HK-2 (cell line): ENCODE measurements at regions not wholly inside any gene's neighbourhood (a gene's known extent, or its start where the extent isn't known, plus 50 kb on each side); places are given as distances from the start of the nearest gene placed in this dataset.

Experiments used
- DNase-seq: peaks from one replicate; pipeline ENCODE4 v3.0.0-alpha.2; 2018; ENCODE audit not compliant: unreplicated experiment

DNA sequence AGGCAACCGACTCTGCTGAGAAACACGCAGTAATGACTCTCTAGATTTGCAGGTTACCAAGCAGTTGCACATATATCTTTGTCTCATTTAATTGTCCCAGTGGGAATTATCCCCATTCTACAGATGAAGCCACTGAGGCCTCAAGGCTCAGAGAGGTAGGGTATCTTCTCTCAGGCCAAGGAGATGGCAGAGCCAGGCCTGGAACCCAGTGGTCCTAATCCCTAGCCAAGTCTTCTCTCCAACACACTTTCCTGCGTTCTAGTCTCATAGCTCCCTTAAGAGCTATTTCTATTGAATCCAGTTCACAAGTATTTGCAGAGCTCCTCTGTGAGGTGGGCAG is 181.3 kb upstream of the BCOR start:
- no peak for DNase-seq

DNA sequence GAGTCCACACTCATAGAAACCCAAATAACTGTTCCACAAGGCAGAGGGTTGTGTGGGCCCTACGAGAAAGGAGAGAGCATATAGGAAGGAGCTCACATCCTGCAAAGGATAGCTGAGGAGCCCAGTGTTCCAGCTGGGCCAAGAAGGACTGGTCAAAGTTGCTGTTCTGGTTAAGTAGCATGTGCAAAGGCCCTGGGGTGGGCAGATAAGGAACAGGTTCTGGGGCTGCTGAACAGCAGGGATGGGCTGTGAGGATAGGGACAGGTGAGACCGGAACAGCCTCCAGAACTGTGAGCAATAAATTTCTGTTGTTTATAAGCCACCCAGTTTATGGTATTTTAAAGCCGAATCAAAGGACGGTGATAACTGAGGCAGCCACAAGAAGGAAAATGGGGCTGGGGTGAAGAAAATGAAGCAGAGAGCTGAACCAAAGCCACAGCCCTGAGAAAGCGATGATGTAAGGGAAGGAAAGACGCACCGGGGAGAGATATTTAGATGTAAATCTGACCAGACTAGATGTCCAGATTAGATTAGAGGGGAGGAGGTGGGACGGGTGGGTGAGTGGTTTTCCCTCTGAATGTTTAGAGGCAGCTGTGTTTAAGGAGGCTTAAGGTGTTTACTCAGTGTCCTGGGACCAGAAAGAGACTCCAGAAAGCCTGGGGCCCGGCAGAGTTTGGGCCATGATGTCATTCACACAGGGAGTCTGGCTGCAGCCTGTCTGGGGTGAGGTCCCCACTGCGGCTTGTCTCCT is 180.8 kb upstream of the BCOR start:
- DNase-seq: no peak

DNA sequence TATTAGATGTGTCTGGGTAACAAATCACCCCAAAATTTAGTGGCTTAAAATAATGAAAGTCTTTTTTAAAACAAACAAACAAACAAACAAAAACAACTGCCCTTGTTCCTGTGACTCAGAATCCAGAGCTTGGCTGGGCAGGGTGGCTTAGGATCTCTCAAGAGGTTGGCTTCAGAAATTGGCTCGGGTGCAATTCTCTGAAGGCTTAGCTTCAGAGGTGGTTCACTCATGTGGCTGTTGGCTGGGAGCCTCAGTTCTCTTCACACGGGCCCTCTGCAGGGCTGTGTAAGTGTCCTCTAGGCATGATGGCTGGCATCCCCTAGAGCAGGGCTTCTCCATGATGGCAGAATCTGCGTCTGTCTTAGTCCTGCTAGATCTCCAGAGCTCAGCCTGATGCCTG is 179.9 kb upstream of the BCOR start:
- no peak for DNase-seq

DNA sequence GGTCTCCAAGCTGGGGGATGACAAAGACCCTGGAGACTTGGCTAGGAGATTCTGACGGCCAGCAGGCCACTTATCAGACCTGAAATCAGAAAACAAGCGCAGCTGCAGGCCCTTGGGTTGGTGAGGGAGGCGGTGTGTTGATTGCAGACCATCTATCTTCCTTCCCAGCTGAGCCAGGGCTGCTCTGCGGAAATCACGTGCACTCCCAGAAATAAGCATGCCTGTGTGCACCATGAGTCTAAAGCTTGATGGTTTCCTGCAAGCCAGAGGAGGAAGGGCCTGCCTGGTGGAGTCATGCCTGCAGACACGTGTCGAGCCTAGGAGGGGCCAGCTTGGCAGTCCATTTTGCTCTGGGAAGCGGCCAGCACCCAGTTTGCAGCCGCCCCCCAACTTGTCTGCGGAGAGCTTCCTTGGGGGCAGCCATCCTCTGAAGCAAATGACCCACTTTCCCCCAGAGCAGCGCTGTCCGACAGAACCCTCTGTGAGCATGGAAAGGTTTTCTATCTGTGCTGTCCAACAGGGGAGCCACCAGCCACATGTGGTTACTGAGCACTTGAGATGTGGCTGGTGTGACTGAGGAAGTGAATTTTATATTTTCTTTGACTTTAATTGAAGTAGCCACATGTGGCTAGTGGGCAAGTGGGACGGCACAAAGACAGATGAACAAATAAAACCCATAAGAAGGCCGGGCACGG is 175.7 kb upstream of the BCOR start:
- DNase-seq: no peak

DNA sequence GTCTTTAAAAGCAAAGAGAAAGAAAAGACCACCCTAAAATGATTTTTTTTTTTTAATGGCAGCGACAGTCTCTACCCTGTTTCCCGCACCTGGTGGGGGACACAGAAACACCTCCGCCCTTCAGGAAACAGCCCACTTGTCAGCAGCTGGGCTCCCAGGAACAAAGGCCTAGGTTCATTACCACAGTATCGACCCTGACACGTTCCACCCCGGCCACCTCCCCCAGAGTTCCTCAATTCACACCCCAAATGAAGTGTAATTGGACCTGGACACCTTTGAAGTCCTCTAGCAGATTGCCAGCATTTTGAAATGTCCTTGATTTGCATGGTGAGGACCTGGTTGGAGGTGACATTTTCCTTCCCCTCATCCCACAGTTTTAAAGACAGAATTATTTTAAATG is 175.0 kb upstream of the BCOR start:
- DNase-seq: no peak

DNA sequence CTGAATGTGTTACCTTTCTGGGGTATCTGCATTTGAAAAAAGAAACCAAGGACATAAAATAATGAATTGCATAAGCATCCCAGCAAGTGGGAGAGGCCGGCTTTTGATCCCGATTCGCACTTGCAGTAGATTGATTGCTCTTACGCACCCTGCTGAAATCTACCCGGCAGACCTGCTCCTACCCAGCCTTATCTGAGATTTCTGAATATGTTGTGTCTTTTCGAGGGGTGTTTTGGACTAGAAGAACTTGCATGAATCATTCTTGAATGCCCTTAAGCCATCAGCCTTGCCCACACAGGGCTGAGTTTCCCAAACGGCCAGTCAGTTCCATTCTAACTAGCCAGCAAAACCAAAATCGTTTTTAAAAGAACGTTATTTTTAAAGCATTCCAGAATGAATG is 174.4 kb upstream of the BCOR start:
- DNase-seq: no peak

DNA sequence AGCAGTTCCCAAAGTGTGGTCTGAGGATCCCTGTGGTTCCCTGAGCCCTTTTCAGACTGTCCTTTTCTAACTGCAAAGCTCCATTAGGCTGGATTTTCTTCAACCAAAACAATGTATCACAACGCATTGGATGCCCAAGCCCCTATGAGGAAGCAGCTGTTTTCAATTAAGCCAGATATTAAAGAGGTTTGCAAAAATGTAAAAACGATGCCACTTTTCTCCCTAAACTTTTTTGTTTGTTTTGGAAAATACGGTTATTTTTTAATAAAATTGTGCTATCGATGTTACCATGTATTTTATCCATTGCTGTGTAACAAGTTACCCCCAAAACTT is 170.4 kb upstream of the BCOR start:
- no peak for DNase-seq

DNA sequence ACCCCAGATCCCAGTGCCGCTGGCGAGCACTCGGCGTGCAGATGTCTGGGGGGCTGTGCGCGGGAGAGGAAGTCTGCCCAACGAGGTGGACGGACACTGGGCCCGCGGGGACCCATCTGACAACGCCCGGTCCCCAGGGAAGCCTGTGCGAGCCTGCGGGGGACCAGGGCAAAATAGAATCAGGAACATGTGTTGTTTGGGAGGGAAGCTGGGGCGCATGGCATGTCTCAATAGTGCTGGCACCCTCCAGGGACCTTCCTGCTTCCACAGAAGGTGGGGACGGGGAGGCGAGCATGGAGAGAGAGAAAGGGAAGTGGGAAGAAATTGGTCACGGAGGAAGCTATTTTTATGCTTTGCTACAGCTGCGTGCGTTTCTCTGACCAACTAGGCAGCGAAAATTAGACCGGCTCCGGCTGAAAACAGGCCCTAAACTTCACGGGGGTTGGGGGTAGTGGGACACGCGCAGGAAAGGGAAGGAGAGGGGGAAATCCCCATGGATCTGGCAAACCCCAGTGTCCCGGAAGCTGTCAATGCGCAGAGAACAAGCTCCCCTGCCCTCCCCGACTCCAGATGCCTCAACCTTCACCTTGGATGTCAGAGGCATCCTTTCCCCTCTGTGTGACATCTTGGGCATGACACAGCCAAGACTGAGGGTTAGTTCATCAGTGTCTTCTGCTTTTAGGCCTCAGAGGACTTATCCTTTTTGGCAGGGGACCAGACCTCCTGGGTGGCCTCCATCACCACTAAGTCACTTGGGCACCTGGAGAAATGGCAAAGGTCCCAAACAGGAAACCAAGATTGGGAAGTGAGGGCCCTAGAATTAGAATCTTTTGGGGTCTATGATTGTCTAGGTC is 169.8 kb upstream of the BCOR start:
- DNase-seq: no peak

DNA sequence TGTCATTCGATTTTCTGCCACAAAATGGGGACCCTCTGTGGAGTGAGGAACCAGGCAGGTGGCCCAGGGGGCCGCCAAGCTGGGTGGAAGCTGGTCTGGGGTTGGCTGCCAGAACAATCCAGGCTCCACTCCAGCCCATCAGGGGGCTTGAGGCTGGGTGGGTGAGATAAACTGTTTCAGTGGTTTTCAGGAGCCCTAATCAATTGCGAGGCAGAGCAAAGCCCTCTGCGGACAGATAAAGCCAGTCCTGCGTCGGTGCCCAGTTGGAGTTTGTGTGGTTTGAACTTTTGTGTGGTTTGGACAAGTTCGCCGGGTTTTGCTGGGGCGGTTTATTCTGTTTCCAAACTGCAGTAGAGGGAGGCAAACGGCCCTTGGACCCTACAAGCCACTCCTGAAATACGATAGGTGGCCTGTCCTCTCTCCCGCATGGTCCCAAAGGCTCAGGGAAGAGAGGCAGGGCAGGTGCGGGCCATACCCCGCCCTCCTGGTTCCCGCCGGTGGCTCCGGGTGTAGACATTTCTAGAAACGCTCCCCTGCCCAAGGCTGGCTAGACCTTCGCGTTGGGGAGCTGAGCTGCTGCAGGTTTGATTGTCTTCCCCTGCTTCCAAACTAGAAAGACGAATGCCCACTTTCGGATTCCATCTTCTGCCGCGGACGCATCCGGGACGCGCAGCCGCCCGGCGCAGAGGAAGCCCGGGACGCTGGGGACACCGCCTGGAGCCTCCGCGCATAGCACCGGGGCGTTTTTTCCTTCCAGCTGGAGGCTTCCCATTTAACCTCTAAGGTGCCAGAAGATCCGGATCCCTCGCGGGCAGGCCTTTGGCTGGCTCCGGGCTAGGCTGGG is 169.0 kb upstream of the BCOR start:
- DNase-seq: peak; percentile 55

DNA sequence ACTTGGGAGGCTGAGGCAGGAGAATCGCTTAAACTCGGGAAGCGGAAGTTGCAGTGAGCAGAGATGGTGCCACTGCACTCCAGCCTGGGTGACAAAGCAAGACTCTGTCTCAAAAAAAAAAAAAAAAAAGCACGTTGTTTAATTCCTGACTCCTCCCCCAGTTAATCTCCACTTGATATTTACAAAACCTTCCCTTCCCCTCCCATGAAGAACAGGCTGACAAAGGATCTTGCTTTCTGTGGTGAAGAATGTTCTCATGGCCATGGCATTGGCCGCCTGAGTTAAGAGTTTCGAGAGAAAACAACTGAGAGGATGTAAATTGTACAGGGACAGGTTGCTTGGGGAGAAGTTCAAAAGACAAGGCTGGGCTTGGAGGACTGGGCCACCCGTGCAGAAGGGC is 168.2 kb upstream of the BCOR start:
- no peak for DNase-seq

DNA sequence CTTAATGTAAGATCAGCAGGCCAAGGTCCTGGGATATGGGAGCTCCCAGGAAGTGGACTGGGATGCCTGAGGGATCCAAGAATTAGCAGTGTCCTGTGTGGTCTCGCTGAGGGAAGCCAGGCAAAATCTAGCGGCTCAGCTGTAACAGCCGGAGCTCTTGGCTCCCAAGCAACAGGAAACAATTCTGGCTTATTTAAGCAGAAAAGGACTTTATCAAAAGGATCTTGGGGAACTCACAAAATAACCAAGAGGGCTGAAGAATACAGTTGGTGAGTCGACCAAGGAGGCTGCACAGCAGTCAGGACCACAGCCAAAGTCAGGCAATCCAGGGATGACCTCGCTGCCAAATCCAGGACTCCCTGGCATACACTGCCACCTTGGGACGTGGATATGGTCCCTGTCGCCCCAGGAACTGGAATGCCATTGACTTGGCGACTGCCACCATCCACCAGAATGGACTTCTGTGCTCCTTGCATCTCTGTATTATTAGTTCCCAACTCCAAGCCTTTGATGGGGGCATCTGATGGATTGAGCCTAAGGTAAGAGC is 165.3 kb upstream of the BCOR start:
- DNase-seq: no peak

DNA sequence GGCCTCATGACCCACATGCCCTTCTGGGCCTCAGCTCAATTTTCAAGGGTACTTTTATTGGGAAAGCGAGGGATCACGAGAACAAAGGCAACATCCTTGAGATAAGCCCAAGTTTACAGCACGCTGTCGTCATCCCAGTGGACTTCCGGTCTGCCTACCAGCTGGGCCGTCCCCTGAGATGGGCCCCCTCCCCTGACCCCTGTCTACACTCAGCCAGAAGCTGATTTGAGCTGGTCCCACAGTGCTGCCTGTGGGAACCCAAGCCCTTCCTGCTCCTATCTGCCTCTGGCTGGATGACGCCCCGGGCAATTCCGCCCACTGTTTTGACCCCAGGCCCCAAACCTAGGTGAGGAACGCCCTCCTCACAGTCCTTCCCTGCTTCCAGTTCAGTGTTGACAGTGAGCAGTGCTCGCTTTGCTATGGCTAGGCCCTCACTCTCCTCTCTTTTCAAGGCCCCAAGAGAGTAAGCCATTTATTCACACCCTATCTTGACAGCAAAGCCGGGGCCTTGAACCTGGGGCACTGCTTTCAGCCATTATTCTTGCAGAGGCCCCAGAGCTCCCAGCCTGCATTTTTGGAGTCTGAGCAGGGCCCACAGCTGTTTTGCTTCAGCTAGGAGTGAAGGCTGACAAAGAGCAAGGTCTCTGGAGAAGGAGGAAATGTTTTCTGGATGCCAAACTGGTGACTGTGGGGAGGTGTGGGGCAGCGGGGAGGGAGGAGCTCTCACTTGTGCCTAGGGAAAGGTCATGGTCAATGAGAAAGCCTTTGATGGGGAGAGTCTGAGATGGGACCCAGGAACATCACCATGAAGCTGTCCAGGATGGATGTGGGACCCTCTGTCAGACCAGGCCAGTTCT is 164.6 kb upstream of the BCOR start:
- no peak for DNase-seq

DNA sequence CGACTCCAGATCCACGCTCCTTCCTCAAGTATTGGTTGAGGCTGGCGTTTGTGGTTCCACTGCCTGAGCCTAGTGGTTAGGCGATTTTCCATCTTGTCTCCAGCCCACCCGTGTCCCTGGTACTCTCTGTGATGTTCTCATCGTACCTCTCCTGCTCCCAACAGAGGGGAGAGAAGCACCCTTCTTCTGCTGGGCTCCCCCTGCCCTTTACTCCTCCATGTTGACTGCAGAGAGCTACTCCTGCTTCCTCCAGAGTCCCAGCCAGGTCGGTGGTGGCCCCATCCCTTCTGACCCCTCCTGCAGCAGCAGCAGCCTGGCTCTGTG is 164.0 kb upstream of the BCOR start:
- no peak for DNase-seq

DNA sequence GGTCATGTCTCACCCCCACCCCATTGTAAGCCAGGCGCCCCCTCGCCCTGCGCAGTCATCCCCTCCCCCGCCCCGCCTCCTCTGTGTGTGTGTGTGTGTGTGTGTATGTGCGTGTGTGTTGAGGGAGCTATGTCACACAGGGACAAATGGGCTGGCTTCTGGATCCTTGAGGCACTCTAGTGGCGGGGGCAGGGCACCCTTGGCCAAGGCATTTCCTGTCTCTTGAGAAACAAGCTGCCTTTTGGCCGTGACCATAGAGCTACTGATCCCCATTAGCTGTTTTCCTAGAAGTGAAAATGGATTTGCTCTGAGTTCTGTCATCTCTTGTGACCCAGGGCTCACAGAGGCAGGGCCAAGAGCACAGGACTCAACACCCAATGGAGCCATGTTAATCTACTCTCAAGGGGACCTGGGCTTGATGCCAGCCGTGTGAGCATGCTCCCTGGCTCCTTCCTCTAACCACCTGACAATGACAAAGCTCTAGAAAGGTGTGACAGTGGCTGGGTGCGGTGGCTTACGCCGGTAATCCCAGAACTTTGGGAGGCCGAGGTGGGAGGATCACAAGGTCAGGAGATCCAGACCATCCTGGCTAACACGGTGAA is 162.5 kb upstream of the BCOR start:
- DNase-seq: no peak

DNA sequence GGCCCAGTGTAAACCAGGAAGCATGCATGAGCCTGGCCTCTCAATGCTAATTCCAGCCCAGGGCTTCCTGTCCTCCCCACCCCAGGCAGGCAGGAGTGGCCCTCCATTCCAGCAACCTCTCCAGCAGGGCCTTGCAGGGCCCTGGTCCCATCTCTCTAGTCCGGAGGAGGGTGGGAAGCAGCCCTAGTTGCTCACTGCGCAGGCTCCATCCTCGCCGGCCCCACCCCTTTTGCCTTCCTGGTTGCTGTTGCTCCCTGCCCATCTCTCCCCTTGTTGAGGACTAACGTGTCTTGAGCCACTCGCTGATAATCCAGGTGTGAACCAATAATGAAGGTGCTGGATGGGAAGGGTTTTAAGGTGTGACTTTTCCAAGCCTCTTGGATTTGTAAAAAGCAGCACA is 161.2 kb upstream of the BCOR start:
- DNase-seq: no peak

DNA sequence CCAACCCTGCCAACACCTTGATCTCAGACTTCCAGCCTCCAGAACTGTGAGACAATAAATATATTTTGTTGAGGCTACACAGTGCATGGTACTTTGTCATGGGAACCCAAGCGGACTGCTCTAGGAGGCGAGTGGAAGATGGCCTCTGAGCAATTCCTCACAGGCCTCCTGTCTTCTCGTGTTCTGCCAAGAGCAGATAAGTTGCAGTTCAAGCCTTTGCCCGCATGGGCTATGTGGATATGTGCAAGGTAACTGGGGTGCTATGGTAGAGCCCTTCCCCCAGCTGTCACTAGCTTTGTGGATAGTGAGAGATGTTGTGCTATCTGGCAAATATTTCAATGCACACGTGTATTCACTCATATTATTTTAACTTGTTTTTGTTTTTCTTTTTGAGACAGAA is 156.0 kb upstream of the BCOR start:
- DNase-seq: no peak

DNA sequence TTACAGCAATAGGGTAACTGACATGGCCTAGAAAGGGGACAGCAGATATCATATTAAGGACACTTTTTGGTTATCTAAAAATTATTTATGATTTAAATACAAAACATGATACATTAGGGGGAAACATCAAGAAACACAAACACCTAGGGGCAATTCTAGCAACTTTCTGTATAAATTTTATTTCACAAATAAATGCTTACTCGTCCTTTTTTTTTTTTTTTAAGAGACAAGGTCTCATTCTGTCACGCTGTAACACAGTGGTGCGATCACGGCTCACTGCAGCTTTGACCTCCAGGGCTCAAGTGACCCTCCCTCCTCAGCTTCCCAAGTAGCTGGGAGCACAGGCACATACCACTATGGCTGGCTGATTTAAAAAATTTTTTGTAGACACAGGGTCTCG is 151.8 kb upstream of the BCOR start:
- no peak for DNase-seq

DNA sequence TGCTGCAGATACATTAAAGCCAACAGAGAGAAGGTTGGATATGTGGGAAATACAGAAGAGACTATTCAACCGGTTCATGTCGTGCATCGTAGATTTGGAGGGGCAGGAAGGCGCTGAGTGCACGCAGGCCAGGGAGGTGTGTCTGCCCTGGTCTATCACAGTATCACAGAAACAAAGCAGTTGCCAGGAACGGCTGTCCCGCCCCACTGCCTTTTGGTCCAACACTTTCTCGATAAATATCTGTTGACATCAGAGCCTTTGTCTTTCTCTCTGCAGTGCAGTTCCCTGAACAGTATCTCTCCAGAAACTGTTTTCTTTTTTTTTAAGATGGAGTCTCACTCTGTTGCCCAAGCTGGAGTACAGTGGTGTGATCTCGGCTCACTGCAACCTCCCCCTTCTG is 151.1 kb upstream of the BCOR start:
- DNase-seq: no peak

DNA sequence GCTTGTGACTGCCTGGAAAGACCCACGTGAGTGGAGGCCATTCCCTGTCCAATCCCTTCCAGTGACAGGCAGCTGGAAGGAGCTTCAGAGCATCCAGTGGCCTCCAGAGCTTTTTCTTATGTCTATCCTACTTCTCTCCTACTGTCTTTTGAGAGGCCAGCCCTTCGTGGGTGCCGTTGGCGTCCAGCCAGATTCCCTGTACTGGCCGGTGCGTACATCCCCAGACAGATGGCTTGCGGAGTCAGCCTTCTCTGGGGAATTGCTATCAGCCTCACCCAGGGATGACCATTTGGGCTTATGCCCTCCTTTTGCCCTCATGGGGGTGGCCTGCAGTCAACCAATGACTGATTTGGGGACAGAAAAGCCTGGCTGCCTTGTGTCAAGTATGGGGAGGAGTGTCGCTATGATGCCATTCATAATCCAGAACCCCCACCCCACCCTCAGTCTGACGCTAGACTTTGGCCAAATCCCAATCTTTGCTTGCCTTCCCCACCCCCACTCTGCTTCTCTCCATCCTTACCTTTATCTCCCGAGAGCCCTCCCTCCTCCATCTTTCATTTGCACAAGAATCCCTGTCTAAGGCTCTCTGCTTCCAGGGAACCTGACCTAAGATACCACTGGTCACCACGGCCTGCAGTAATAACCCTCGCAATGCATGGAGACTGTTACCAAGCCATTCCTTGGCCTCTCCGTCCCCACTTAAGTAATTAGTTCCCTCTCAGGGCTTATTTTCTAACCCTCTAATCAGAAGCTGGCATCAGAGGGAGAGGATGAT is 150.3 kb upstream of the BCOR start:
- DNase-seq: no peak

DNA sequence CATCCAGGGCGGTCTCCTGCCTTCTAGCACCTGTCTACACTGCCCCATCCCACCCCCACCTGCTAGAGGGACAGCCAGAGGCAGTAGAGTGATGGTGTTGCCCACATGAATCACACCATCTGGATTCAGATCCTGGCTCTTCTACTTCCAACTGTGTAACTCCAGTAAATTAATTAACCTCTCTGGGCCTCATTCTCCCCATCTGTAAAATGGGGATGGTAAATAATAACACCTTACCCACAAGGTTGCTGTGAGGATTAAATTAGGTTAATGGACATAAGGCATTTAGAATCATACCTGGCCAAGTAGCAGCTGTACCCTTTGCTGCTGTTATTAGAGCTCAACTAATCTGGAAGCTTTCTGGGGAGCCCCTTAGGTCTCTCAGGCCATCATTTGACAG is 149.6 kb upstream of the BCOR start:
- DNase-seq: no peak
